ENCODE measurements at regions not wholly inside any gene's neighbourhood (a gene's known extent, or its start where the extent isn't known, plus 50 kb on each side); places are given as distances from the start of the nearest gene placed in this dataset.
"Not testable (repeated sequence)": the region's sequence is repeated elsewhere in the genome, so short reads cannot be mapped to it uniquely, and the experiment has no call there.

DNA sequence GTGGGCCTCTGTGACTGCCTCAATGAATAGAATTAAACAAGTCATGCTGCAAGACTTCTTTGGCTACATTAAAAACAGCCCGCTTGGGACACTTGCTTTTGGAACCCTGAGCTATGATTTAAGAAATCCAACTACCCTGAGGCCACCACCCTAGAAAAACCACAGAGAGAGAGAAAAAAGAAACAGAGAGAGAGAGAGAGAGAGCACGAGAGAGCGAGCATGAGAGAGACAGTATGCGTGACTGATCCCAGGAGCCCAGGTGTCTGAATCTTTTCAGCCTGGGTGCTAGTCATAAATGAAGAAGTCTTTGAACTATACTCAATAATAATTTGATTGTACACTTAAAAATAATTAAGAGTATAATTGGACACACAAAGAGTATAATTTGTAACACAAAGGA lies 123.1 kb upstream of the FREM1 start:
- no peak for DNase-seq (ENCODE audit: low spot score)

DNA sequence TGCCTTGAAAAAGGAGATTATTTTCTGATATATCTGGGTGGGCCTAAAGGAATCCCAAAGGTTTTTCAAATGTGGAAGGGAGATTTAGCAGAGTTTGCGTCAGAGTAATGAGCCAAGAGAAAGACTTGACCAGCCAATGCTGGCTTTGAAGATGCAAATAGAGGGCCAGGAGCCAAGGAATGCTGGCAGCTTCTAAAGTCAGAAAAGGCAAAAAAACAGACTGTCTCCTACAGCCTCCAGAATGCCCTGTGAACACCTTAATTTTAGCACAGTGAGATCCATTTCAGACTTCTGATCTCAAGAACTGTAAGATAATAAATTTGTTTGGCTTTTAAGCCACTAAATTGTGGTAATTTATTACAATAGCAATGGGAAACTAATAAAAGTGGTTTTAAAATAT lies 122.6 kb upstream of the FREM1 start:
- no peak for DNase-seq (ENCODE audit: low spot score)

GRCh38 chr9:15021146-15021545 lies 110.9 kb upstream of the FREM1 start:
- no peak for DNase-seq (ENCODE audit: low spot score)

DNA sequence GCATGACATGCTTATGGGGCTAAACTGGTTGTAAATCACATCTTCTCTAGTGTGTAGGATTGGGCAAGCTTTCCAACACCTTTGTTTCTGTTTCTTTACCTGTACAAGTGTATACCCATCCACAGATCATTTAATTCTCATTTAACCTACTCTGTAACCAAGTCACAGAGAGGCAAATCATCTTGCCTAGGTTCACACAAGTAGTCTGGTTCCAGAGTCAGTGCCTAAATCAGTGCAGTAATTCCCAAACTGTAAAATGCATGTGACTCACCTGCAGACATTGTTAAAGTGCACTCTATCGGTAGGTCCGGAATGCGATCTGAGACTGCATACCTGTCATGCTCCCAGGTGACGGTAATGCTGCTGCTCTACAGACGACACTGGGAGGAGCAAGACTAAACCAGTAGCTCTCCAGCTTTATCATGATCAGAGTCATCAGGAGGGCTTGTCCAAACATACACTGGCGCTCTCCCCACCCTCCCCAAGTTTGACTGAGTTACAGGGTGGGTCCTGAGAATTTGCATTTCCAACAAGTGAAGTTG lies 107.9 kb upstream of the FREM1 start:
- no peak for DNase-seq (ENCODE audit: low spot score)

GRCh38 chr9:15010581-15010980 lies 100.4 kb upstream of the FREM1 start:
- DNase-seq (ENCODE audit: low spot score) = no peak

- DNase-seq (ENCODE audit: low spot score) = no peak
Measured at GRCh38 chr9:15007698-15008097, 97.5 kb upstream of the FREM1 start.

DNA sequence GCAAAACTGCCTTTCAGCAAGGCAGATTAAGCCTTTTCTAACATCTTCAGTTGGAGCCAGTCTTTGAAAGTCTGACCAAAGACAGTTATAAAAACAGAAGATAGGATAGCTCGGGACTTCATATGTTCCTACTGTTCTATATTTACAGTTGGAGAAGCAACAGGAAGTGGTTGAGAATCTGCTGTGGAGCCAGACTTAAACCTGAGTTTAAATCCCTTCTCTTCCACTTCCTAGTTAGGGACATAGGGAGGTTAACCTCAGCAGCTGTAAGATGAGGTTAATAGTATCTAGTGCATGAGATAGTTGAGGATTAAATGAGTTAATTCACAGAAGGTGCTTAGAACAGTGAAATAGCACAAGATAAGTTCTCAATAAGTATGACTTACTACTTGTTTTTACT lies 84.5 kb upstream of the FREM1 start:
- DNase-seq (ENCODE audit: low spot score) = no peak

DNA sequence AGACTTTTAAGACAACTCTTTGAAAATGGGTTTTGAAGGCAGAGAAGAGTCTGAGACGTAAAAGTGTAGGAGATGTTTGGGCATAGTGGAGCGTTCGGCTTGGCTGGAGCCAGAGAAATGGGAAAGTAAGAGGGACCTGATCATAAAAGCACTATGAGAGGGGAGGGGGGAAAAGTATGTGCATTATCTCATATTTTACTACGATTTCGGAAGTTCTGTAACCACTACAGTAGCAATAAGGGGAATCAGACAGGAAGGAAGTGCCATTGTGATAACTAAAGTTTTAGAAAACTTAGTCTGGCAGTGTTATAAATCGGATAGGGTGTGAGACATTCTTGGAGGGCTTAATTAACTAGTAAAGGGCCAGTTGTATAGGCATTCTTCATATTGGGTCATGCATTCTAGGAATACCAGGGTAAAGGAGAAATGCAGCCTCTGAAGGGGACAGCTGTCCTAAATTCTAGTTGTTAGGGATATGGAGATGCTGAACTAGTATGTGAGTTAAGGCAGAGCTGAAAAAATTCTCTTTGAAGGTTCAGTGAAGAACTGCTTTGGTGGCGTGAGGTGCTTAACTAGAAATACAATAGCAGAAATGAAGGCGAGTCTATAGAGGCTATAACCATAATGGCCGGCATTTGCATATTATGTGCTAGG lies 83.8 kb upstream of the FREM1 start:
- no peak for DNase-seq (ENCODE audit: low spot score)

- peak; percentile 90 for DNase-seq (ENCODE audit: low spot score)
Measured at GRCh38 chr9:14993061-14993800, 83.0 kb upstream of the FREM1 start.

- no peak for DNase-seq (ENCODE audit: low spot score)
Measured at GRCh38 chr9:14992516-14992915, 82.3 kb upstream of the FREM1 start.

DNA sequence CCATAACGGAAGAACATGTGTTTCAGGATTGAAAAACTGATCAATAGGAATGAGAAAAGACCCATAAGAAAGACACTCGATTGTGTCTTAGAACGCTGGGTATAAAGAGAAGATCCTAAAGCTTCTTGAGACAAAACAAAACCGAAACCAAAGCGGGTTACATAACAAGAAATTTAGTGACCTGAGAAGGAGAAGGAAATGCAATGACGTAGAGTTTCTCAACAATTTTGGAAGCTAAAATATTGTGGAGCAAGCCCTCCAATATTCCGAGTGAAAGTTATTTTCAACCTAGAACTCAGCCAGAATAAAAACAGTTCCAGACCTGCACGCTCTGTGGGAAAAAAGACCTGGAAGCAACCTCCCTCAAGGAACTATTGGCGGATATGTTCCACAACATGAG lies 81.9 kb upstream of the FREM1 start:
- no peak for DNase-seq (ENCODE audit: low spot score)

GRCh38 chr9:14990647-14991046 lies 80.4 kb upstream of the FREM1 start:
- not testable (repeated sequence) for DNase-seq (ENCODE audit: low spot score)

GRCh38 chr9:14989811-14990210 lies 79.6 kb upstream of the FREM1 start:
- DNase-seq (ENCODE audit: low spot score) = no peak

GRCh38 chr9:14989336-14989735 lies 79.1 kb upstream of the FREM1 start:
- not testable (repeated sequence) for DNase-seq (ENCODE audit: low spot score)

DNA sequence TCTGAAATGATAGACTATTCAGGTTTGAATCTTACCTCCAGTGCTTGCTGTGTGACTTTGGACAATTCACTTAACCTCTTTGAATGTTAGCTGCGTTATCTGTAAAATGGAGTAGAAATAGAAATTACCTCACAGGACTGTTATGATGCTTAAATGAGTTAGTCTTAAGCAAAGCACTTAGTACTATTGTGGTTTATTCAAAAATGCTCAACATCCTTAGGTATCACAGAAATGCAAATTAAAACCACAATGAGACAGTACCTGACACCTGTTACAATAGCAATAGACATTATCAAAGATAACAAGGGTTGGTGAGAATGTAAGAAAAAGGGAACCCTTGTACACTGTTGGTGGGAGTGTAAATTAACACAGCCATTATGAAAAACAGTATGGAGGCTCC lies 77.6 kb upstream of the FREM1 start:
- DNase-seq (ENCODE audit: low spot score) = no peak

GRCh38 chr9:14985419-14985818 lies 75.2 kb upstream of the FREM1 start:
- peak; percentile 22 for DNase-seq (ENCODE audit: low spot score)

GRCh38 chr9:14983599-14983998 lies 73.4 kb upstream of the FREM1 start:
- DNase-seq (ENCODE audit: low spot score) = no peak

DNA sequence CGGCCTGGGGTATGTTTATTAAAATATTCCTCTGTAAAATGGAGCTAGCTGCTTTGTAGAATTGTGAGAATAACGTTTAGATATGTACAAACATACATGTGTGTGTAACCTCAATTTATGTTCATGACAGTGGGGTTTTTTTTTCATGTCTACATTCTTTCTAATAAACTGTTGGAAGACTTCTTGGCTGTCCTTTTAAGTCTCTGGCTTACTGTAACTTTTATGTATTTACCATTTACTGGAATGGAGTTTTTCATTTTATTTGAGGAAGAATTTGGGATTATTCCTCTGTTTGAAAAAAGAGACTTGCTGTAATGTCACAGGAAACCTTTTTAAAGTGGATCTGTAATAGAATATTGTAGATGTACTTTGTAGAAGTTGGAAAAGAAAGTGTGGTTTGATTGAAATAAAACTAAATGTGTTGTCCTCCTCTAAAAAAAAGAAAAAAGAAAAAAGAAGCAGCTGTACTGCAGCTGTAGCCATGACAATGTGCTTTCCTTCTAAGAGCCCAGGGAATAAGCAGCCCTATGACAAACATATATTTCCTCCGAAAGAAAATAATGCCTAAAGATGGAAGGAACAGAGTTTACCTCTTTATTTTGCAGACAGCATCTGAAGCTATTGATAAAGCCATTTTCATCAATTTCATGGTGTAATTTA lies 71.2 kb upstream of the FREM1 start:
- no peak for DNase-seq (ENCODE audit: low spot score)

DNA sequence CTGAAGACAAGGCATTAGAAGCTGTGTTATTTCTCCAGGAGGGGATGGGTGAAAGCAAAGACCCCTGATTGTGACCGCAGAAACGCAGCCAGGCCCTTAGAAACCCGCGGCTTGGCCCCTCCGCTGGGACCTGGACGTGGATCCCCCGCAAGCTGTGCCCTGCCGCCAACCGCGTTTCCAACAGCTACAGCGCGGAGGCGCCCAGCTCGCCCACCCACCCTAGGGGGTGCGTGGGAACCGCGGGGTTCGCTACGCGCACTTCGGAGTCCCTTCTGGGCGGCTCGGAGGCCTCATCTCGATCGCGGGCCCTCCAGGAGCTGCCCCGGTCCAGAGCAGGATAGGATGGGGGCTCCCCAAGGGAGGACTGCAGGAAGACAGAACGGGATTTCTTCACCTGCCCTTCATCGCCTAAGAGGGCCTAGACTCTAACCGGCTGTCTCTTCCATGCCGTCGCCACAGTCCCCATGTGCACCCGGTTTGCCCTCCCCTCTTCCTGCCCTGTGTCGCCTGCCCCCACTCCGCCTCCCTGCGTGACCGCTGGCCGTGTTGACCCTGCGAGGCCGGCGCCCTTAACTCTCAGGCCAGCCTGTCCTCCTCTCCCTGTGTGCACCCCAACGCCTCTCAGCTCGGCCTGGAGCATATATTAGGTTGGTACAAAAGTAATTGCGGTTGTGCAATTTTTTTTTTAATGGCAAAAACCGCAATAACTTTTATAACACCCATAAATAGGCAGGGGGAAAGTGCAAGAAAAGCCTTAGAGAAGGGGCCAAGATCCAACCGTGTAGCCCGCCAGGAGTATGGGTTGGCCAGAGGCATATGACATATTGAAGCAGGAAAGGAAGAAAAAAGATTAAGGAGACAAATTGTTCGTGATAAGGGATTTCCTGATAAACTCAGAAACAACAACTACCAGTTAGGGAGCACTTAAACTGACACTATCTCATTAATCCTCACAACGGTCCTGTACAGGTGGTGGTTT lies 68.1 kb upstream of the FREM1 start:
- no peak for DNase-seq (ENCODE audit: low spot score)

DNA sequence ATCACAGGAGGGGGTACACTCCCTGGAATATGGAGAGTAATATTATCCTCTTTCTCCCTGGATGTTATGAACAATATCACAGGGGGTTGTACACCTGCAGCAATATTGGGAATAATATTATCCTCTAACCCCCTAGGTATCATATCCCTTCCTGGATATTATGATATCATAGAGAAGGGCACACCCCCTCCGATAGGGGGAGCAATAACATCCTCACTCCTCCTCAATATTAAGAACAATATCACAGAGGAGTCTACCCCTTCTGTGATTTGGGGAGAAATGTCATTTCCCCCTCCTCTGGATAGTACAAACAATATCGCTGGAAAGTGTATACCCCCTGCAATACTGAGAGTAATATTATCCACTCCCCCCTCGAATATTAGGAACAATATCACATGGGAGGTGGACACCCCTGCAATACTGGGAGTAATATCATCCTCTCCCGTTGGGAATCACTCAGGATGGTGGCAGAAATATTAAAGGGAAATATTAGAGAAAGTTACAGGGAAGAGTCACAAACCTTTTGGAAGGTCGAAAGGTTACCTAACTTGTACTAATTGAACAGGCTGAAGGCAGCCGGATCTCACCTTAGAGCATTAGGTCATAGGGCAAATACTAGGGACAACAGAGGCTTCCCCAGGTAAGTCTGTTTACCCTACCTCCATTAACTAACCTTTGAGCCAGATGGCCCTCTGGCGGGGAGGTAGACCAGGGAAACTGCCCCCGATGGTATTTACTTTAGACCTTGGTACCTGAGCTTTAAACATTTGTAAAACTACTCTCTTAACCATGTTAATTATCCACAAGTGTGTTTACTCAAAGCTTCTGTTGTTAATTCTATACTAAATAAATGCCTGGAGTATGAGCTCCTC lies 57.5 kb upstream of the FREM1 start:
- DNase-seq (ENCODE audit: low spot score) = no peak
